ENCODE measurements at regions not wholly inside any gene's neighbourhood (a gene's known extent, or its start where the extent isn't known, plus 50 kb on each side); places are given as distances from the start of the nearest gene placed in this dataset.

DNA sequence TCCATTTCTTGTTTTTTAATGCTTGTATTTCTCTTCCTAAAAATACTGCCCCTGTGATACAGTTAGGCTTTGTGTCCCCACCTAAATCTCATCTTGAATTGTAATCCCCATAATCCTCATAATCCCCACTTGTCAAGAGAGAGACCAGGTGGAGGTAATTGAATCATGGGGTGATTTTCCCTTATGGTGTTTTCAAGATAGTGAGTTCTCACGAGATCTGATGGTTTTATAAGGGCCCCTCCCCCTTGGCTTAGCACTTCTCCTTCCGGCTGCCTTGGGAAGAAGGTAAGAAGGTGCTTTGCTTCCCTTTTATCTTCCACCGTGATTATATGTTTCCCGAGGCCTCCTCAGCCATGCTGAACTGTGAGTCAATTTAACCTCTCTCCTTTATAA is 227.4 kb downstream of the MAN2A1 start:
- no peak overlapping the region for H3K4me3 Mint-ChIP-seq
- ATAC-seq: no peak

DNA sequence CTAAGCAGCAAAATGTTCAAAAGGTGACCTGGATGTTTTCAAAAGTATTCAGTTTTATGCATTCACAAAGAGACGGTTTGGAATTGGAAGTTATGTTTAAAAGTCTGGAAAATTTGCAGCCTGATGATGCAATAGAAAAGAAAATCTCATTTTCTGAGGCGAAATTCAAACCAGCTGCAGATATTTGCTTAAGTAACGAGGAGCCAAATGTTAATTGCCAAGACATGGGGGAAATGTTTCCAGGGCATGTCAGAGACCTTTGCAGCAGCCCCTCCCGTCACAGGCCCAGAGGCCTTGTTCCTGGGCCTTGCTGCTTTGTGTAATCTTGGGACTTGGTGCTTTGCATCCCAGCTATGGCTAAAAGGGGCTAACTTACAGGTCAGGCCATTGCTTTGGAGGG is 228.2 kb downstream of the MAN2A1 start:
- Mint-ChIP-seq H3K4me1 (peaks cover 18% of the 10 kb centered on the region), H3K4me3 (no peak overlapping the region), H3K9me3 (no peaks in the 10 kb centered on the region), H3K36me3 (no peaks in the 10 kb centered on the region), H3K27ac (no peak overlapping the region)
- no peak for DNase-seq (ENCODE audit: low spot score in 2 of 2)
- no peak for ATAC-seq

More for the DNA sequence above, 227.4 kb downstream of the MAN2A1 start:
- Mint-ChIP-seq H3K36me3 (no peaks in the 10 kb centered on the region), H3K4me1 (peaks cover 12% of the 10 kb centered on the region), H3K27ac (no peak overlapping the region), H3K9me3 (no peaks in the 10 kb centered on the region)
- no peak for DNase-seq (ENCODE audit: low spot score in 2 of 2)

DNA sequence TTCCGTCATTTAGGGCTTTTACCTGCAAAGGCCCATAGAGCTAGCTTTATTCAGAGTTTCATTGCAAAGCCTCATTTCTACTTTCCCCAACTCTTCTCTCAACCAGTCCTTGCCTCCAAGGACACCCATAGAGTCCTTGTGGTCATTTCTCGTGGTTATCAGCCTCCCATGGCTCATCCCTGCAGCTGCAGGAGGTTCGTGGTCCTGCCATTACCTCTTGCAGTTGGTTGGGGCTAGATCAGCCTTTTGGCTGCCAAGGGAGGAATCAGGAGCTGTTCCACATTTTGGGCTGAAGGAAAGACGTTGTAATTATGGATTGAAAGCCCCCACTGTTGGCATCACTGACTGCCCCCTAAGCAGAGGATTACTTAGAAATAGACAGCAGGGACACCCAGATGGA is 231.0 kb downstream of the MAN2A1 start:
- peaks cover 18% of the 10 kb centered on the region for H3K4me1 Mint-ChIP-seq
- ATAC-seq (no peak), DNase-seq (ENCODE audit: low spot score in 2 of 2) (no peak)
- no peaks in the 10 kb centered on the region for H3K9me3 Mint-ChIP-seq
- no peaks in the 10 kb centered on the region for H3K36me3 Mint-ChIP-seq
- no peak overlapping the region for H3K4me3 Mint-ChIP-seq
- no peak overlapping the region for H3K27ac Mint-ChIP-seq

DNA sequence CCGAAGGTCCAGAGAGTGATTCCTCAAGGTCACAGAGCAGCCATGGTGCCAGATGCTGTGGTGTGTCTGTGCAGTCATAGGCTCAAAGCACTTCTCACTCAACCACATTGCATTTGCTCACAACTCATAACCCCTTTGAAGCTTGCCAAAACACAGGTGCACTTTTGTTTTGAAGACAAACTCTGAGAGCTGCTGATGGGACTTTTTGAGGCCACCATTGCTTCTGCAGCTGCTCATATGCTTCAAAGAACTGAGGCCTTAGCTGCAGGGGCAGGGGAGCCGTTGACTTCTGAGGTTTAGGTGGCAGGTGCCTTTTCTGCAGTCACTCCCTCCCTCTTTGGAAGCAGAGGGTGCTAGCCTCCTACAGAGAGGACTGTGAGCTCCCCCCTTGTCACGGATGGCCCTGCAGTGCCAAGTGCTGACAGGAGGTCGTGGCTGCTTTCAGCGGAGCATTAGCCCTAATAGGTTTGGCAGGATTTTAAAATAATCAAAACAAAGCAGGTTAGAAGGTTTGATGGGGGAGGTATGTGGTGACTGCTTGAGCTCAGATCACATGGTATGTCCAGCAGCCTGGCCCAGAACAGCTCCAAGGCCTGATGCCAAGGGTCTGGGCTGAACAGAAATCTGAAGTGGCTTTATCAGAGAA is 232.1 kb downstream of the MAN2A1 start:
- H3K4me3 Mint-ChIP-seq: no peak overlapping the region

GRCh38 chr5:109922381-109922995 is 232.8 kb downstream of the MAN2A1 start:
- no peak overlapping the region for H3K4me3 Mint-ChIP-seq
- peak; percentile 29 for ATAC-seq

More for the DNA sequence above, 232.1 kb downstream of the MAN2A1 start:
- DNase-seq (ENCODE audit: low spot score in 2 of 2) (no peak), ATAC-seq (peak; percentile 66)
- H3K27ac Mint-ChIP-seq: no peak overlapping the region
- H3K36me3 Mint-ChIP-seq: no peaks in the 10 kb centered on the region
- H3K4me1 Mint-ChIP-seq: peaks cover 18% of the 10 kb centered on the region
- no peaks in the 10 kb centered on the region for H3K9me3 Mint-ChIP-seq

GRCh38 chr5:109923205-109923604 is 233.5 kb downstream of the MAN2A1 start:
- Mint-ChIP-seq H3K36me3 (no peaks in the 10 kb centered on the region), H3K4me3 (no peak overlapping the region), H3K27ac (no peak overlapping the region), H3K4me1 (peaks cover 18% of the 10 kb centered on the region), H3K9me3 (no peaks in the 10 kb centered on the region)
- ATAC-seq (no peak), DNase-seq (ENCODE audit: low spot score in 2 of 2) (no peak)

More at GRCh38 chr5:109922381-109922995, 232.8 kb downstream of the MAN2A1 start:
- Mint-ChIP-seq H3K9me3 (no peaks in the 10 kb centered on the region), H3K27ac (no peak overlapping the region), H3K4me1 (peaks cover 18% of the 10 kb centered on the region), H3K36me3 (no peaks in the 10 kb centered on the region)
- DNase-seq (ENCODE audit: low spot score in 2 of 2): no peak

DNA sequence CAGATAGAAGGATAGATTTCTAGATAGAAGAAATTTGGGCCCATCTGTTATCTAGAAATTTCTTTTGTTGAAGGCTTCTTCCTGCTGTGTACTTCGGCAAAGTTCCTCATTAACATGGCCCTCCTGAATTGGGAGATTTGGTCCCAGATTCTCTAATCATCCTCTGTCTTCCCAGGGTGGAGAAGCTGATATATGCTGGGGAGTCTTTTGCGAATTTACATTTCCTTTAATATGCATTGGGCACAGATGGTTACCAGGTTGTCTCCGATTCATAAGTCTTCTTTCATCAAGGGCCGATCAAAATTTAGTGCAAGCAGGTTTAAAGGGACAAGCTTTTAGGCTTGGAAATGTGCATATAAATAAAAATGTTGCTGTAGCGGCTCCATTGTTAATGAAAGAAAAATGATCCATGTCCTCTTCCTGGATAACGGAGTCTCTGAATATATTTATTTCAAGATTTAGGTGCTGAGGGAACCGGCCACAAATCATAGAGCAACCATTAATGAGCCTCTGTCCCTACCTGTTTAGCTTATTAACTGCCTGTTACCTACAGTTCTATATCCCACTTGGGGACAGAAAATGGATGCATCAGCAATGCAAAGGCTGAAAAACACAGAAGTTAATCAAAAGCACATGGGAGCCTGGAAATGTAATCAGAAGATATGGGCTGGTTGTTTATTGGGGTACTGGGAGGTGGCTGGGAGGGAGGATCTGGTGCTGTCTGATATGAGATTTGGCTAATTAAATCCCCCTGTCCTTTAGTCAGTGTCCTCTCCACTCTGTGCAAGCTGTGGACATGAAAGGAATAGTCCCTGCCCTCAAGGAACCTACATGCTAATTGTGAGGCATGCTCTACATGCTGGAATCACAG is 234.7 kb downstream of the MAN2A1 start:
- no peak overlapping the region for H3K27ac Mint-ChIP-seq
- no peak for DNase-seq (ENCODE audit: low spot score in 2 of 2)
- H3K4me1 Mint-ChIP-seq: peaks cover 18% of the 10 kb centered on the region
- H3K9me3 Mint-ChIP-seq: no peaks in the 10 kb centered on the region
- H3K4me3 Mint-ChIP-seq: no peak overlapping the region
- no peaks in the 10 kb centered on the region for H3K36me3 Mint-ChIP-seq
- no peak for ATAC-seq

DNA sequence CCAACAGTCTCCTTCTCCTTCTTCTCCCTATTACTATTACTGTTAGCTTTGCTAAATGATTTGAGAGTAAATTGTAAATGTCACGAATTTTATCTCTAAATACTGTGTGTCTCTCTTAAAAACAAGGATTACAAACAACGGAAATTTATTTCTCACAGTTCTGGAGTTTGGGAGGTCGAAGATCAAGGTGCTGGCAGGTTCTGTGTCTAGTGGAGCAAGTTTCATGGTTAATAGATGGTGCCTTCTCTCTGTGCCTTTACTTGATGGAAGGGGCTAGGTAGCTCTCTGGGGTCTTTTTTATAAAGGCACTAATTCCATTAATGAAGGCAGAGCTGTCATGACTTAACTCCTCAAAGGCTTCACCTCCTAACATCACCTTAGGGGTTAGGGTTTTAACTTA is 237.9 kb downstream of the MAN2A1 start:
- ATAC-seq (no peak), DNase-seq (ENCODE audit: low spot score in 2 of 2) (no peak)
- Mint-ChIP-seq H3K36me3 (no peaks in the 10 kb centered on the region), H3K4me1 (peaks cover 1% of the 10 kb centered on the region), H3K9me3 (no peaks in the 10 kb centered on the region), H3K4me3 (no peak overlapping the region), H3K27ac (no peak overlapping the region)

DNA sequence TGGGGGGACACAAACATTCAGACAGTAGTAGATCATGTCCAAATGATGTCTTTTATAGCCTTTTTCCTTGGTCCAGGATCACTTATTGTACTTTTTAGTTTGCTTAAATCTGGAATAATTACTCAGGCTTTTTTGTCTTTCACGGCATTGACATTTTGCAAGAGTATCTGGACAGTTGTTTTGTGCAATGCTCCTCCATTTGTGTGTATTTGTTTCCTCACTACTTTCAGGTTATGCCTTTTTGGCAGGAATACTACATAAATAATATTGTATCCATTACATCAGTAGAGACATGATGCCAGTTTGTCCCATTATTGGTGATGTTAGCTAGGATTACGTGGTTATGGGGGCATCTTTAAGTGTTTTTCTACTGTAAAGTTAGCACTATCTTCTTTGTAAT is 238.3 kb downstream of the MAN2A1 start:
- no peaks in the 10 kb centered on the region for H3K36me3 Mint-ChIP-seq
- H3K27ac Mint-ChIP-seq: no peak overlapping the region
- H3K9me3 Mint-ChIP-seq: no peaks in the 10 kb centered on the region
- DNase-seq (ENCODE audit: low spot score in 2 of 2) (no peak), ATAC-seq (no peak)
- no peaks in the 10 kb centered on the region for H3K4me1 Mint-ChIP-seq
- no peak overlapping the region for H3K4me3 Mint-ChIP-seq

- Mint-ChIP-seq H3K4me1 (no peaks in the 10 kb centered on the region), H3K27ac (no peak overlapping the region), H3K36me3 (no peaks in the 10 kb centered on the region), H3K9me3 (no peaks in the 10 kb centered on the region), H3K4me3 (no peak overlapping the region)
- no peak for DNase-seq (ENCODE audit: low spot score in 2 of 2)
- no peak for ATAC-seq
These were observed 239.1 kb downstream of the MAN2A1 start for GRCh38 chr5:109928811-109929210.

GRCh38 chr5:109929376-109929775 is 239.6 kb downstream of the MAN2A1 start:
- H3K36me3 Mint-ChIP-seq: no peaks in the 10 kb centered on the region
- H3K4me1 Mint-ChIP-seq: no peaks in the 10 kb centered on the region
- DNase-seq (ENCODE audit: low spot score in 2 of 2) (no peak), ATAC-seq (no peak)
- no peaks in the 10 kb centered on the region for H3K9me3 Mint-ChIP-seq
- no peak overlapping the region for H3K27ac Mint-ChIP-seq
- no peak overlapping the region for H3K4me3 Mint-ChIP-seq

- Mint-ChIP-seq H3K4me3 (no peak overlapping the region), H3K36me3 (no peaks in the 10 kb centered on the region), H3K9me3 (no peaks in the 10 kb centered on the region), H3K4me1 (no peaks in the 10 kb centered on the region), H3K27ac (no peak overlapping the region)
- ATAC-seq (no peak), DNase-seq (ENCODE audit: low spot score in 2 of 2) (no peak)
These were observed 240.2 kb downstream of the MAN2A1 start for GRCh38 chr5:109929911-109930310.

GRCh38 chr5:109931049-109931780 is 241.5 kb downstream of the MAN2A1 start:
- DNase-seq (ENCODE audit: low spot score in 2 of 2) (no peak), ATAC-seq (no peak)
- Mint-ChIP-seq H3K4me3 (no peak overlapping the region), H3K27ac (no peak overlapping the region), H3K4me1 (peaks cover under 1% of the 10 kb centered on the region), H3K9me3 (no peaks in the 10 kb centered on the region), H3K36me3 (no peaks in the 10 kb centered on the region)

DNA sequence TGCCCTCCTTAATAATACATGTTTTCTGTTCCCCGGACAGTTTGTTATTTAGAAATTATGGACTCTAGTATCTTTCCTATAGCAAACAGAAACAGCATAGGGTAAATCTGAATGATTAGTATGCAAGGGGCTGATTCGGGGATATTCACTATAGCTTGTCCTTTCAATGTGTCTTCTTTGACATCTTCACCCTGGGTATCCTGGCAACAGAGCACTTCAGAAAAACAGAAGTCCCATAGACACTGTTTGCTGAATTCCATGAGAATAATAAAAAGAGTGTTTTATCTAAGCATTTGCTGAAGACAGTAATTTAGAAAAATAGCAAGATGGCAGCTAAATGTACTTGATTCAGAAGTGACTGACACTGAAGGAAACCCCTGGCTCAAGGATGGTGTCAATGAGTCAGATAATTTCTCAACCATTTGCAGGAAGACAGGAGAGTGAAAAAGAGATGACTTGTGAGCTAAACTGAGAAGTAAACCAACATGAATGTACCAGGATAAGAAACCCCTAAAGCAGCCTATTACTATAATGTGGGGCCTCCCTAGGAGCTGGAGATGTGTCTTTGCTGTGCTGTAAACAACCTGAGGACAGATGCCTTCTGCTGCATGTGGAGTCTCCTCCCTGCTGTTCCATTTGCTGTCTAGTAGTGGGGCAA is 246.2 kb downstream of the MAN2A1 start:
- DNase-seq (ENCODE audit: low spot score in 2 of 2) (no peak), ATAC-seq (peak; percentile 89)
- H3K9me3 Mint-ChIP-seq: peaks cover 4% of the 10 kb centered on the region
- peak overlapping the region; percentile 9 for H3K4me3 Mint-ChIP-seq
- no peaks in the 10 kb centered on the region for H3K36me3 Mint-ChIP-seq
- peak overlapping the region; percentile 79 for H3K27ac Mint-ChIP-seq
- H3K4me1 Mint-ChIP-seq: peaks cover 12% of the 10 kb centered on the region

DNA sequence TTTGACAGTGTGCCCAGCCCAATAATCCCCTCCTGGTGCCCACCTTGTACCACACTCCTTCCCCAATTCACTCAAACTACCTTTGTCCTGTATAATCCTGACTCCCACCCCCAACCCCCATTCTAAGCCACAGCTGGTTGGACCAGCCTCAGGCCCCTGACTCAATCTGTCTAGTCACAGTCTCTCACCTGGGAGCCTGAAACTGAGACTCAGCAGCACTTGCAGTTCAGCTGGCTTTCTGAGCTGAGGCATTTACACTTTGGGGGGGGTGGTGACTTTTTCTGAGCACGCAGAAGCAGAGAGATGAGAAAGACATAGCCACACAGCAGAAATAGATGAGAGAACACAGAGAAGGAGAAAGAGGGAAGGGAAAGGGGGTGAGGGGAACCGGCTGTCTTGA is 247.3 kb downstream of the MAN2A1 start:
- peak overlapping the region; percentile 9 for H3K4me3 Mint-ChIP-seq
- DNase-seq (ENCODE audit: low spot score in 2 of 2) (peak in 1 of 2 donors; percentile 59), ATAC-seq (peak; percentile 81)
- no peaks in the 10 kb centered on the region for H3K36me3 Mint-ChIP-seq
- H3K9me3 Mint-ChIP-seq: peaks cover 4% of the 10 kb centered on the region
- H3K4me1 Mint-ChIP-seq: peaks cover 12% of the 10 kb centered on the region
- peak overlapping the region; percentile 79 for H3K27ac Mint-ChIP-seq
